Muscle of leg (tissue), 3 donors: ENCODE measurements at regions not wholly inside any gene's neighbourhood (a gene's known extent, or its start where the extent isn't known, plus 50 kb on each side); places are given as distances from the start of the nearest gene placed in this dataset.

Source experiments
- DNase-seq: peaks from one replicate; pipeline ENCODE4 v3.0.0; 2013
- H3K27ac ChIP-seq: one replicate; pipeline ENCODE4 v1.5.1; 2013; ENCODE audit warnings: mild to moderate bottlenecking, low read length, control low read depth
- H3K27me3 ChIP-seq: one replicate; pipeline ENCODE4 v1.6.1; 2013; ENCODE audit warnings: low read length; ENCODE audit not compliant: control insufficient read depth, insufficient read depth
- H3K36me3 ChIP-seq: one replicate; pipeline ENCODE4 v1.6.1; 2013; ENCODE audit warnings: low read length; ENCODE audit not compliant: control insufficient read depth, insufficient read depth
- H3K4me1 ChIP-seq: one replicate; pipeline ENCODE4 v1.6.1; 2013; ENCODE audit warnings: low read length; ENCODE audit not compliant: control insufficient read depth, insufficient read depth
- H3K4me3 ChIP-seq: one replicate; pipeline ENCODE4 v1.5.1; 2013; ENCODE audit warnings: low read length, control low read depth
- H3K9me3 ChIP-seq: replicated peaks from 2 replicates; pipeline ENCODE4 v1.6.1; 2013; ENCODE audit warnings: low read depth, low read length; ENCODE audit not compliant: control insufficient read depth
- WGBS: methylation state at CpG from one replicate; pipeline ENCODE4 v1.1.5; 2013; ENCODE audit warnings: missing lambda C conversion rate; ENCODE audit not compliant: insufficient coverage; 5-methylcytosine and 5-hydroxymethylcytosine counted together

GRCh38 chr7:22554184-22554583 lies 54.2 kb upstream of the STEAP1B start:
- no peak for DNase-seq
- Histone ChIP-seq H3K9me3 (no peaks in the 10 kb centered on the region), H3K27me3 (peaks cover 24% of the 10 kb centered on the region), H3K4me1 (peaks cover 9% of the 10 kb centered on the region), H3K36me3 (no peaks in the 10 kb centered on the region), H3K27ac (no peak overlapping the region), H3K4me3 (no peak overlapping the region)
- WGBS = 100% methylated on average over 2 of the region's 5 CpGs

- Histone ChIP-seq H3K9me3 (no peaks in the 10 kb centered on the region), H3K36me3 (no peaks in the 10 kb centered on the region), H3K27me3 (peaks cover 27% of the 10 kb centered on the region), H3K4me3 (no peak overlapping the region), H3K27ac (no peak overlapping the region), H3K4me1 (peaks cover 9% of the 10 kb centered on the region)
- DNase-seq = no peak
- WGBS = 52% methylated on average over 7 of the region's 8 CpGs
Measured at GRCh38 chr7:22551768-22552513, 52.0 kb upstream of the STEAP1B start.

DNA sequence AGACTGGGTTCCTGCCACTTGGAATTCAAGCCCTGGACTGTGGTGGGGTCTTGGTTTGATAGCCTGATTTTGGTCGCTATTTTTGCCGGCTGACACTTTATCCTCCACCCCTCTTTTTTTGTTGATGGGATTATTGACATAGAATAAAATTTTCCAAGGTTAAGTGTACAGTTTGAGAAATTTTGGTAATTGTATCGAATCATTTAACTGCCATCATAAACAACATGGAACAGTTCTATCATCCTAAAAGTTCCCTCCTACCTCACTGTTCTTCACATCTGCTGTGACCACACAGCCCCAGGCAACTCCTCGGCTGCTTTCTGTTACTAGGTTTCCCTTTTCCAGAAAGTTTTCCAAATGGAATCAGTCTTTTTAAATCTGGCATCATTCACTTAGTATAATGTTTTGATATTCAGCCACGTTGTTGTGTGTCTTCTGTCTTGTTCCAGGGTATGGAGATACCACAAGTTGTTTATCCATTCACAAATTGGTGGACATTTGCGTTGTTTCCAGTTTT lies 50.6 kb upstream of the STEAP1B start:
- Histone ChIP-seq H3K4me3 (no peak overlapping the region), H3K9me3 (no peaks in the 10 kb centered on the region), H3K27me3 (peaks cover 27% of the 10 kb centered on the region), H3K4me1 (peaks cover 9% of the 10 kb centered on the region), H3K27ac (no peak overlapping the region), H3K36me3 (no peaks in the 10 kb centered on the region)
- WGBS = no CpG with 5 or more reads among the region's 6 CpGs
- DNase-seq = peak; percentile 56

DNA sequence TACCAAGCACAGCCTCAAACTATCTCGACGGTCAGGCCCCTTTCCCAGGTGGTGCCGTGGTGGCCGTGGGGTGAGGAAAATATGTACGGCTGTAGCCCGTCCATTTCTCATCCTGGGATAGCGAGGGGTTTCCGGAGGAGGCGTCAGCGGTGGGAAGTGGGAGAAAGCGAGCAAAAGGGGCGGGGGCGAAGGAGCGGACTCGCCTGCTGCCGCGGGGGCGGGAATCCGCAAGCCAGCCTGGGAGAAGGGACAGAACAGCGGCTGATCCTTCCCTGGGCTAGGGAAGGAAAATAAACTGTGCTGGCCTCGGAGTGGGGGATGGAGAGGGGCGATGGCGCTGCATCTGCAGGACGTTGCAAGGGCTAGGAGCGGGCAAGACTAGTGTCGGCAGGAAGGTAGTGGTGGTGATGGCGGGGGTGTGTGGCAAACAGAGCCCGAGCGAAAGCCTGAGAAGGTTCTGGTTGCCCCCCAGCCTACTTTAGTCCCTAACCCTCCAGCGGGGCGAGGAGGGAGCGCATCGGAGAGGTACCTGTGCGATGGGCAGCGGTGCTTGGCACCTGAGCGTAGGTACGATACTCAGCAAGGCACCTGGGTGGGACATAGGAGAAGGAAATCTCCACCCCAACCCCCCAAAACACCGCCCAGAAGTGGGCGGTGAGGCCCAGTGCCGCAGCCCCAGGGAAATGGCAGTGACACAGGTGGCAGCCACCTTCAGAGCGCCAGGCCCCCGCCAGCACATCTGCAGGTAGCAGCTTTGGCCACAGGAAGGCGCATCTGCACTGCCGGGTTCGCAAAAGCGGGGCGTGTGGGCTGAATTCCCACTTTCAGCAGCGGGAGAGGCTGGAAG lies 49.9 kb upstream of the STEAP1B start:
- Histone ChIP-seq H3K27me3 (peaks cover 27% of the 10 kb centered on the region), H3K9me3 (no peaks in the 10 kb centered on the region), H3K4me3 (peak overlapping the region; percentile 33), H3K36me3 (no peaks in the 10 kb centered on the region), H3K27ac (no peak overlapping the region), H3K4me1 (peaks cover 9% of the 10 kb centered on the region)
- DNase-seq = no peak
- WGBS = under 1% methylated on average over 31 of the region's 48 CpGs
